ENCODE measurements at regions not wholly inside any gene's neighbourhood (a gene's known extent, or its start where the extent isn't known, plus 50 kb on each side); places are given as distances from the start of the nearest gene placed in this dataset.
A peak's percentile ranks its signal among the peaks of the same experiment; 100 is the strongest.

GRCh38 chr17:77286641-77287431, 146.1 kb downstream of the SEC14L1 start:
- TF ChIP-seq ZMYM3 (CRISPR knock-in tag; IDR thresholded peaks at IDR 0.05) (peak; percentile 93), ZFP36 (IDR thresholded peaks at IDR 0.05; ENCODE audit: borderline replicate concordance, low read depth, low read length, partially characterized antibody) (no peak), GFI1 (CRISPR knock-in tag; IDR thresholded peaks at IDR 0.05; ENCODE audit: borderline replicate concordance) (peak; percentile 95), CTCF (CRISPR knock-in tag; IDR thresholded peaks at IDR 0.05) (peak; percentile 44), ZFP1 (CRISPR knock-in tag; IDR thresholded peaks at IDR 0.05) (peak; percentile 87), RAD21 (CRISPR knock-in tag; IDR thresholded peaks at IDR 0.05) (no peak), POLR2A (IDR thresholded peaks at IDR 0.05; ENCODE audit: insufficient read depth in 1 of 2, low read depth in 2 of 2, low read length in 2 of 2) (peak in 1 of 2 experiments; percentile 89; a peak in 2 of 4 replicates), TCF12 (IDR thresholded peaks at IDR 0.05) (no peak), TCF12 (CRISPR knock-in tag; IDR thresholded peaks at IDR 0.05) (peak; percentile 95; the same call in 1 of the 2 replicates)

Measured in HepG2 (cell line).